IMR-90 (cell line): ENCODE measurements at regions not wholly inside any gene's neighbourhood (a gene's known extent, or its start where the extent isn't known, plus 50 kb on each side); places are given as distances from the start of the nearest gene placed in this dataset.
"Not testable (repeated sequence)": the region's sequence is repeated elsewhere in the genome, so short reads cannot be mapped to it uniquely, and the experiment has no call there.

ENCODE experiments used
- BHLHE40 ChIP-seq: fragments of 150-350 bp; IDR thresholded peaks from 2 replicates; pipeline ENCODE4 v1.6.1; 2016; ENCODE audit warnings: mild to moderate bottlenecking, low read depth, low read length
- CEBPB ChIP-seq: IDR thresholded peaks from 2 replicates; pipeline ENCODE4 v1.6.1; 2012; ENCODE audit warnings: low read depth, low read length, improper control_type of control experiment
- ELK1 ChIP-seq: fragments of 150-350 bp; IDR thresholded peaks from 2 replicates; pipeline ENCODE4 v1.6.1; 2016; ENCODE audit warnings: low read depth, mild to moderate bottlenecking, low read length, moderate library complexity, borderline replicate concordance
- POLR2A ChIP-seq: IDR thresholded peaks from 2 replicates; pipeline ENCODE4 v1.6.1; 2012; ENCODE audit warnings: mild to moderate bottlenecking, low read depth, low read length
- RFX5 ChIP-seq: IDR thresholded peaks from 2 replicates; pipeline ENCODE4 v1.8.0; 2012; ENCODE audit warnings: low read depth, mild to moderate bottlenecking, low read length, moderate library complexity
- SMC3 ChIP-seq: fragments of 150-350 bp; IDR thresholded peaks from 2 replicates; pipeline ENCODE4 v1.6.1; 2016; ENCODE audit warnings: low read depth, mild to moderate bottlenecking, antibody characterized with exemption, low read length, moderate library complexity
- TF ChIP-seq, protein P1 (sequence below): conservative IDR thresholded peaks from 2 replicates; pipeline ENCODE4 v1.5.1; 2012; ENCODE audit warnings: mild to moderate bottlenecking, low read depth, low read length, improper control_type of control experiment
- TF ChIP-seq, protein P2 (sequence below): fragments of 150-350 bp; IDR thresholded peaks from 2 replicates; pipeline ENCODE4 v1.6.1; 2017; ENCODE audit warnings: mild to moderate bottlenecking, antibody characterized with exemption, low read length, low read depth

GRCh38 chr1:55514571-55514970 lies 299.4 kb upstream of the USP24 start:
- TF ChIP-seq, protein P1, sequence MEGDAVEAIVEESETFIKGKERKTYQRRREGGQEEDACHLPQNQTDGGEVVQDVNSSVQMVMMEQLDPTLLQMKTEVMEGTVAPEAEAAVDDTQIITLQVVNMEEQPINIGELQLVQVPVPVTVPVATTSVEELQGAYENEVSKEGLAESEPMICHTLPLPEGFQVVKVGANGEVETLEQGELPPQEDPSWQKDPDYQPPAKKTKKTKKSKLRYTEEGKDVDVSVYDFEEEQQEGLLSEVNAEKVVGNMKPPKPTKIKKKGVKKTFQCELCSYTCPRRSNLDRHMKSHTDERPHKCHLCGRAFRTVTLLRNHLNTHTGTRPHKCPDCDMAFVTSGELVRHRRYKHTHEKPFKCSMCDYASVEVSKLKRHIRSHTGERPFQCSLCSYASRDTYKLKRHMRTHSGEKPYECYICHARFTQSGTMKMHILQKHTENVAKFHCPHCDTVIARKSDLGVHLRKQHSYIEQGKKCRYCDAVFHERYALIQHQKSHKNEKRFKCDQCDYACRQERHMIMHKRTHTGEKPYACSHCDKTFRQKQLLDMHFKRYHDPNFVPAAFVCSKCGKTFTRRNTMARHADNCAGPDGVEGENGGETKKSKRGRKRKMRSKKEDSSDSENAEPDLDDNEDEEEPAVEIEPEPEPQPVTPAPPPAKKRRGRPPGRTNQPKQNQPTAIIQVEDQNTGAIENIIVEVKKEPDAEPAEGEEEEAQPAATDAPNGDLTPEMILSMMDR, result not testable (repeated sequence)
- TF ChIP-seq RFX5, SMC3, ELK1, BHLHE40, CEBPB, POLR2A: not testable (repeated sequence)
- TF ChIP-seq, protein P2, sequence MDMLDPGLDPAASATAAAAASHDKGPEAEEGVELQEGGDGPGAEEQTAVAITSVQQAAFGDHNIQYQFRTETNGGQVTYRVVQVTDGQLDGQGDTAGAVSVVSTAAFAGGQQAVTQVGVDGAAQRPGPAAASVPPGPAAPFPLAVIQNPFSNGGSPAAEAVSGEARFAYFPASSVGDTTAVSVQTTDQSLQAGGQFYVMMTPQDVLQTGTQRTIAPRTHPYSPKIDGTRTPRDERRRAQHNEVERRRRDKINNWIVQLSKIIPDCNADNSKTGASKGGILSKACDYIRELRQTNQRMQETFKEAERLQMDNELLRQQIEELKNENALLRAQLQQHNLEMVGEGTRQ, result not testable (repeated sequence)
